T-cell (primary cell): ENCODE measurements at regions not wholly inside any gene's neighbourhood (a gene's known extent, or its start where the extent isn't known, plus 50 kb on each side); places are given as distances from the start of the nearest gene placed in this dataset.

ENCODE experiments used
- ATAC-seq, 4 experiments: fragments of 200-7000 bp in 3 of 4; fragments of 150-1000 bp in 1 of 4; cut with Tn5 transposase; replicated peaks in 1 of 4; 1 replicate in 3 of 4; 2 replicates in 1 of 4; pipeline ENCODE4 v1.10.0; 2021; ENCODE audit warnings: moderate library complexity in 3 of 4, mild to moderate bottlenecking in 2 of 4, moderate number of reproducible peaks in 1 of 4
- CTCF ChIA-PET, 2 donors: fragments of 300-600 bp; sonication (Branson Sonifier 250); formaldehyde crosslinking; loops; one replicate each; lab custom pipeline; 2022; ENCODE audit warnings: antibody characterized with exemption in 2 of 2; lab: Charles Lee
- POLR2A ChIA-PET, 2 donors: fragments of 300-600 bp; sonication (Branson Sonifier 250); formaldehyde crosslinking; loops; one replicate each; lab custom pipeline; 2022; ENCODE audit warnings: antibody characterized with exemption in 2 of 2; lab: Charles Lee
- DNase-seq, 35 experiments: peaks; one replicate each; pipeline versions ENCODE4 v3.0.0 to v3.0.0-alpha.2; 2013 to 2023
- H3K27ac ChIP-seq: one replicate; pipeline ENCODE4 v1.5.1; 2013; ENCODE audit warnings: low read length
- H3K27me3 ChIP-seq, 2 experiments: replicated peaks in 1 of 2; 1 replicate in 1 of 2; 2 replicates in 1 of 2; pipeline versions ENCODE4 v1.6.1 to v1.7.0; 2013; ENCODE audit warnings: low read length in 1 of 2, mixed read lengths in 1 of 2; ENCODE audit not compliant: control insufficient read depth in 2 of 2, insufficient read depth in 2 of 2; ENCODE audit errors: extremely low read depth in 1 of 2
- H3K36me3 ChIP-seq, 2 donors: 1 replicate in 1 of 2; 2 replicates in 1 of 2; pipeline versions ENCODE4 v1.6.1 to v1.7.0; 2013; ENCODE audit warnings: low read length in 1 of 2; ENCODE audit not compliant: control insufficient read depth in 2 of 2, insufficient read depth in 1 of 2; ENCODE audit errors: extremely low read depth in 1 of 2
- H3K4me1 ChIP-seq, 2 experiments: 1 replicate in 1 of 2; 2 replicates in 1 of 2; pipeline versions ENCODE4 v1.6.1 to v1.7.0; 2013; ENCODE audit warnings: low read length in 2 of 2, mixed read lengths in 1 of 2; ENCODE audit not compliant: insufficient read depth in 2 of 2, control insufficient read depth in 1 of 2; ENCODE audit errors: extremely low read depth in 1 of 2
- H3K4me3 ChIP-seq, 2 donors: 1 replicate in 1 of 2; 2 replicates in 1 of 2; pipeline versions ENCODE4 v1.5.1 to v1.7.0; 2013; ENCODE audit warnings: mild to moderate bottlenecking in 2 of 2, low read length in 1 of 2, moderate library complexity in 1 of 2; ENCODE audit not compliant: control insufficient read depth in 1 of 2; ENCODE audit errors: extremely low read depth in 1 of 2
- H3K9me3 ChIP-seq: 2 replicates; pipeline ENCODE4 v1.7.0; 2013
- H3K27ac Mint-ChIP-seq, 2 donors: one replicate each; pipeline ENCODE4 v1.8.0; 2020 to 2021; ENCODE audit warnings: mild to moderate bottlenecking in 2 of 2, mixed read lengths in 2 of 2
- H3K27me3 Mint-ChIP-seq, 2 donors: one replicate each; pipeline ENCODE4 v1.8.0; 2021 to 2022; ENCODE audit warnings: mixed read lengths in 2 of 2
- H3K36me3 Mint-ChIP-seq: one replicate; pipeline ENCODE4 v1.8.0; 2021; ENCODE audit warnings: mixed read lengths
- H3K4me1 Mint-ChIP-seq, 3 donors: one replicate each; pipeline ENCODE4 v1.8.0; 2020 to 2022; ENCODE audit warnings: mixed read lengths in 3 of 3, mild to moderate bottlenecking in 1 of 3
- H3K4me3 Mint-ChIP-seq, 3 donors: one replicate each; pipeline ENCODE4 v1.8.0; 2020 to 2022; ENCODE audit warnings: mild to moderate bottlenecking in 3 of 3, mixed read lengths in 3 of 3, moderate library complexity in 3 of 3
- H3K9me3 Mint-ChIP-seq, 3 donors: one replicate each; pipeline ENCODE4 v1.8.0; 2020 to 2022; ENCODE audit warnings: mixed read lengths in 3 of 3
- WGBS: methylation state at CpG from one replicate; pipeline ENCODE4 v1.1.5; 2013; ENCODE audit warnings: missing lambda C conversion rate; ENCODE audit not compliant: insufficient coverage; 5-methylcytosine and 5-hydroxymethylcytosine counted together

- DNase-seq: no peak
- CTCF ChIA-PET: no interaction called here
- Mint-ChIP-seq H3K4me3 (no peak overlapping the region), H3K4me1 (no peaks in the 10 kb centered on the region), H3K9me3 (peaks cover 0 to 3% (median 0%) of the 10 kb centered on the region in 3 donors), H3K27me3 (peaks cover 3 to 4% of the 10 kb centered on the region in 2 donors), H3K36me3 (no peaks in the 10 kb centered on the region), H3K27ac (no peak overlapping the region)
- WGBS: no CpG with 5 or more reads among the region's 1 CpG
- no peaks in the 10 kb centered on the region for H3K36me3 ChIP-seq
- no peaks in the 10 kb centered on the region for H3K27me3 ChIP-seq
- H3K4me3 ChIP-seq: no peak overlapping the region
- H3K4me1 ChIP-seq: no peaks in the 10 kb centered on the region
- H3K27ac ChIP-seq: no peak overlapping the region
- ATAC-seq: no peak
- POLR2A ChIA-PET: no interaction called here
- H3K9me3 ChIP-seq: no peaks in the 10 kb centered on the region
These were observed 67.2 kb upstream of the PHACTR1 start for GRCh38 chr6:12649325-12649724.

GRCh38 chr6:12653486-12653885 lies 63.1 kb upstream of the PHACTR1 start:
- H3K27ac ChIP-seq: no peak overlapping the region
- H3K36me3 ChIP-seq: no peaks in the 10 kb centered on the region
- POLR2A ChIA-PET: no interaction called here
- no peak overlapping the region for H3K4me3 Mint-ChIP-seq
- H3K27me3 ChIP-seq: no peaks in the 10 kb centered on the region
- 45% methylated on average over 4 of the region's 5 CpGs for WGBS
- DNase-seq: no peak
- H3K27ac Mint-ChIP-seq: no peak overlapping the region
- no peaks in the 10 kb centered on the region for H3K36me3 Mint-ChIP-seq
- no peak overlapping the region for H3K4me3 ChIP-seq
- no peaks in the 10 kb centered on the region for H3K9me3 ChIP-seq
- H3K4me1 ChIP-seq: peaks cover 0 to 4% of the 10 kb centered on the region in 2 experiments
- H3K4me1 Mint-ChIP-seq: peaks cover 7 to 11% (median 8%) of the 10 kb centered on the region in 3 donors
- no peak for ATAC-seq
- peaks cover 0 to 3% of the 10 kb centered on the region in 2 donors for H3K27me3 Mint-ChIP-seq
- H3K9me3 Mint-ChIP-seq: peaks cover 0 to 3% (median 0%) of the 10 kb centered on the region in 3 donors
- CTCF ChIA-PET: no interaction called here

GRCh38 chr6:12654107-12654506 lies 62.5 kb upstream of the PHACTR1 start:
- POLR2A ChIA-PET: no interaction called here
- H3K27ac ChIP-seq: no peak overlapping the region
- Mint-ChIP-seq H3K27ac (no peak overlapping the region), H3K4me3 (no peak overlapping the region), H3K4me1 (peaks cover 7 to 11% (median 8%) of the 10 kb centered on the region in 3 donors), H3K27me3 (peaks cover 0 to 3% of the 10 kb centered on the region in 2 donors), H3K36me3 (no peaks in the 10 kb centered on the region), H3K9me3 (peaks cover 0 to 3% (median 0%) of the 10 kb centered on the region in 3 donors)
- no peaks in the 10 kb centered on the region for H3K9me3 ChIP-seq
- H3K36me3 ChIP-seq: no peaks in the 10 kb centered on the region
- H3K4me1 ChIP-seq: peaks cover 0 to 4% of the 10 kb centered on the region in 2 experiments
- 66% methylated on average over 3 of the region's 3 CpGs for WGBS
- no peaks in the 10 kb centered on the region for H3K27me3 ChIP-seq
- H3K4me3 ChIP-seq: no peak overlapping the region
- CTCF ChIA-PET: no interaction called here
- DNase-seq (no peak), ATAC-seq (no peak)

GRCh38 chr6:12654514-12654913 lies 62.1 kb upstream of the PHACTR1 start:
- no peaks in the 10 kb centered on the region for H3K36me3 ChIP-seq
- H3K9me3 Mint-ChIP-seq: peaks cover 0 to under 1% (median 0%) of the 10 kb centered on the region in 3 donors
- no peak overlapping the region for H3K27ac ChIP-seq
- peaks cover 7 to 11% (median 8%) of the 10 kb centered on the region in 3 donors for H3K4me1 Mint-ChIP-seq
- H3K36me3 Mint-ChIP-seq: no peaks in the 10 kb centered on the region
- no peak overlapping the region for H3K4me3 ChIP-seq
- no peak overlapping the region for H3K4me3 Mint-ChIP-seq
- WGBS: 44% methylated on average over 3 of the region's 3 CpGs
- peaks cover 0 to 4% of the 10 kb centered on the region in 2 experiments for H3K4me1 ChIP-seq
- H3K9me3 ChIP-seq: no peaks in the 10 kb centered on the region
- POLR2A ChIA-PET: no interaction called here
- H3K27me3 ChIP-seq: no peaks in the 10 kb centered on the region
- CTCF ChIA-PET: no interaction called here
- H3K27ac Mint-ChIP-seq: no peak overlapping the region
- ATAC-seq: no peak
- H3K27me3 Mint-ChIP-seq: peaks cover 0 to 3% of the 10 kb centered on the region in 2 donors
- DNase-seq: no peak

- H3K36me3 ChIP-seq: no peaks in the 10 kb centered on the region
- DNase-seq: no peak
- H3K27ac ChIP-seq: no peak overlapping the region
- peaks cover 0 to 4% of the 10 kb centered on the region in 2 experiments for H3K4me1 ChIP-seq
- 71% methylated on average over 2 of the region's 3 CpGs for WGBS
- H3K4me3 ChIP-seq: no peak overlapping the region
- Mint-ChIP-seq H3K27ac (no peak overlapping the region), H3K9me3 (no peaks in the 10 kb centered on the region), H3K36me3 (no peaks in the 10 kb centered on the region), H3K4me3 (no peak overlapping the region), H3K4me1 (peaks cover 7 to 11% (median 8%) of the 10 kb centered on the region in 3 donors), H3K27me3 (peaks cover 3 to 5% of the 10 kb centered on the region in 2 donors)
- no peak for ATAC-seq
- H3K9me3 ChIP-seq: no peaks in the 10 kb centered on the region
- POLR2A ChIA-PET: no interaction called here
- CTCF ChIA-PET: no interaction called here
- no peaks in the 10 kb centered on the region for H3K27me3 ChIP-seq
These were observed 59.7 kb upstream of the PHACTR1 start for GRCh38 chr6:12656906-12657305.

- Mint-ChIP-seq H3K27ac (no peak overlapping the region), H3K4me1 (peaks cover 7 to 11% (median 8%) of the 10 kb centered on the region in 3 donors), H3K36me3 (no peaks in the 10 kb centered on the region), H3K9me3 (no peaks in the 10 kb centered on the region), H3K4me3 (no peak overlapping the region), H3K27me3 (peaks cover 0 to 5% of the 10 kb centered on the region in 2 donors)
- Histone ChIP-seq H3K36me3 (no peaks in the 10 kb centered on the region), H3K4me1 (peaks cover 0 to 4% of the 10 kb centered on the region in 2 experiments), H3K4me3 (no peak overlapping the region), H3K9me3 (no peaks in the 10 kb centered on the region), H3K27me3 (no peaks in the 10 kb centered on the region), H3K27ac (no peak overlapping the region)
- ChIA-PET CTCF (interaction anchor here in 1 of 2 donors (0.6 kb wide), 1 partner anchor 431 kb away, joined by 5 read pairs; no protein-coding TSS in a partner anchor), POLR2A (no interaction called here)
- ATAC-seq (no peak), DNase-seq (no peak)
- no CpG with 5 or more reads among the region's 2 CpGs for WGBS
These were observed 58.7 kb upstream of the PHACTR1 start for GRCh38 chr6:12657884-12658283.
